D721Med (cell line): ENCODE measurements at regions not wholly inside any gene's neighbourhood (a gene's known extent, or its start where the extent isn't known, plus 50 kb on each side); places are given as distances from the start of the nearest gene placed in this dataset.

Source experiments
- DNase-seq: peaks from one replicate; pipeline ENCODE4 v3.0.0; 2011; ENCODE audit warnings: low spot score; ENCODE audit not compliant: insufficient read length
- FAIRE-seq: peaks from 2 replicates; lab custom pipeline; 2011; peaks lifted over from hg19 to GRCh38; lab: Jason Lieb, UNC
- CTCF ChIP-seq: IDR thresholded peaks from 2 replicates; pipeline ENCODE4 v1.5.1; 2012; ENCODE audit warnings: mild to moderate bottlenecking, control low read depth; ENCODE audit not compliant: insufficient read depth; ENCODE audit errors: missing control alignments

- FAIRE-seq, result no peak
- no peak for DNase-seq
- TF ChIP-seq CTCF, result no peak
Observed at GRCh38 chr9:118187408-118187807, 483.2 kb downstream of the TLR4 start.

GRCh38 chr9:118189615-118190014 lies 485.4 kb downstream of the TLR4 start:
- TF ChIP-seq CTCF, result no peak
- DNase-seq, result no peak
- no peak for FAIRE-seq

GRCh38 chr9:118192807-118193206 lies 488.6 kb downstream of the TLR4 start:
- TF ChIP-seq CTCF, result no peak
- FAIRE-seq (no peak), DNase-seq (no peak)

- FAIRE-seq, result no peak
- DNase-seq, result no peak
- TF ChIP-seq CTCF, result no peak
Observed at GRCh38 chr9:118209343-118209742, 505.1 kb downstream of the TLR4 start.

GRCh38 chr9:118215549-118215948 lies 511.3 kb downstream of the TLR4 start:
- no peak for DNase-seq
- no peak for FAIRE-seq
- TF ChIP-seq CTCF, result peak; percentile 17

GRCh38 chr9:118222375-118222774 lies 518.2 kb downstream of the TLR4 start:
- FAIRE-seq (no peak), DNase-seq (no peak)

GRCh38 chr9:118223111-118223510 lies 518.9 kb downstream of the TLR4 start:
- no peak for FAIRE-seq
- no peak for DNase-seq
- no peak for TF ChIP-seq CTCF

More at GRCh38 chr9:118222375-118222774, 518.2 kb downstream of the TLR4 start:
- peak; percentile 15 for TF ChIP-seq CTCF
